A549 (cell line): ENCODE measurements at regions not wholly inside any gene's neighbourhood (a gene's known extent, or its start where the extent isn't known, plus 50 kb on each side); places are given as distances from the start of the nearest gene placed in this dataset.

Source experiments
- ATAC-seq, 2 experiments: fragments of 200-7000 bp in 1 of 2; fragments of >200 bp in 1 of 2; cut with Nextera tagmentation in 1 of 2; cut with Tn5 transposase in 1 of 2; 3 replicates each; pipeline versions ENCODE4 v1.8.0 to v1.9.1; 2018 to 2020; ENCODE audit warnings: mild to moderate bottlenecking in 1 of 2, moderate library complexity in 1 of 2
- CTCF ChIA-PET: fragments of 300-600 bp; sonication (Branson Sonifier 250); formaldehyde crosslinking; extraction: SDS; loops from one replicate; lab custom pipeline; 2021; ENCODE audit warnings: antibody characterized with exemption, inconsistent platforms; lab: Yijun Ruan, JAX
- POLR2A ChIA-PET: fragments of 350-600 bp; formaldehyde crosslinking; extraction: SDS; loops from one replicate; lab custom pipeline; 2021; ENCODE audit warnings: antibody characterized with exemption, inconsistent platforms; lab: Yijun Ruan, JAX
- DNase-seq, 2 experiments: peaks; one replicate each; pipeline versions ENCODE4 v3.0.0 to v3.0.0-alpha.2; 2011 to 2016; ENCODE audit warnings: low read depth in 1 of 2, low spot score in 1 of 2
- FAIRE-seq: peaks from 2 replicates; lab custom pipeline; 2011; peaks lifted over from hg19 to GRCh38; lab: Jason Lieb, UNC
- H3K27ac ChIP-seq, 2 experiments: fragments of >200 bp; sonication (Bioruptor Twin); formaldehyde crosslinking; 3 replicates each; pipeline ENCODE4 v1.5.1; 2016 to 2017
- H3K4me1 ChIP-seq: fragments of >200 bp; sonication (Bioruptor Twin); formaldehyde crosslinking; 3 replicates; pipeline ENCODE4 v1.6.1; 2016
- H3K4me2 ChIP-seq: fragments of >200 bp; sonication (Bioruptor Twin); formaldehyde crosslinking; 3 replicates; pipeline ENCODE4 v1.6.1; 2016
- H3K4me3 ChIP-seq: fragments of >200 bp; sonication (Bioruptor Twin); formaldehyde crosslinking; 3 replicates; pipeline ENCODE4 v1.5.1; 2016
- H3K9me3 ChIP-seq: fragments of >200 bp; sonication (Bioruptor Twin); formaldehyde crosslinking; 3 replicates; pipeline ENCODE4 v1.6.1; 2016
- CBX2 ChIP-seq: fragments of 200-600 bp; sonication (generic); IDR thresholded peaks from 2 replicates; pipeline ENCODE4 v1.6.1; 2016; ENCODE audit warnings: low read depth, mild to moderate bottlenecking, borderline replicate concordance
- CHD2 ChIP-seq: fragments of 150-350 bp; IDR thresholded peaks from 2 replicates; pipeline ENCODE4 v1.6.1; 2014; ENCODE audit warnings: low read length; ENCODE audit not compliant: partially characterized antibody
- CTCF ChIP-seq: fragments of >200 bp; sonication (Bioruptor Twin); formaldehyde crosslinking; IDR thresholded peaks from 3 replicates; pipeline ENCODE4 v1.5.1; 2016
- EHF ChIP-seq: fragments of 250-450 bp; sonication (Bioruptor Pico); IDR thresholded peaks from 2 replicates; pipeline ENCODE4 v1.5.0; 2020; ENCODE audit warnings: mild to moderate bottlenecking
- FOSB ChIP-seq: fragments of 250-450 bp; sonication (Bioruptor Pico); IDR thresholded peaks from 2 replicates; pipeline ENCODE4 v1.5.0; 2020; ENCODE audit warnings: mild to moderate bottlenecking, moderate library complexity
- FOSL2 ChIP-seq, 2 experiments: fragments of 450-650 bp in 1 of 2; fragments of >200 bp in 1 of 2; sonication (Bioruptor Twin) in 1 of 2; formaldehyde crosslinking; IDR thresholded peaks; 2 replicates each; pipeline versions ENCODE4 v1.5.0 to v1.6.1; 2016 to 2020; ENCODE audit warnings: mild to moderate bottlenecking in 1 of 2, moderate library complexity in 1 of 2
- FOXS1 ChIP-seq: fragments of 250-450 bp; sonication (Bioruptor Pico); IDR thresholded peaks from 2 replicates; pipeline ENCODE4 v1.5.0; 2020; ENCODE audit warnings: mild to moderate bottlenecking, moderate library complexity
- HMGXB4 ChIP-seq: fragments of 250-450 bp; sonication (Bioruptor Pico); IDR thresholded peaks from 2 replicates; pipeline ENCODE4 v1.5.0; 2021; ENCODE audit warnings: mild to moderate bottlenecking, moderate library complexity, borderline replicate concordance
- KDM5A ChIP-seq: fragments of 200-600 bp; sonication (generic); IDR thresholded peaks from 2 replicates; pipeline ENCODE4 v1.6.1; 2016; ENCODE audit warnings: antibody characterized with exemption, mild to moderate bottlenecking
- MYC ChIP-seq: IDR thresholded peaks from 2 replicates; pipeline ENCODE4 v1.6.1; 2012; ENCODE audit warnings: mild to moderate bottlenecking, inconsistent platforms, low read length, improper control_type of control experiment, borderline replicate concordance
- NPAS2 ChIP-seq: fragments of 250-450 bp; sonication (Bioruptor Pico); IDR thresholded peaks from 2 replicates; pipeline ENCODE4 v1.8.0; 2022; ENCODE audit warnings: mild to moderate bottlenecking, moderate library complexity, borderline replicate concordance
- PHF8 ChIP-seq: fragments of 200-600 bp; sonication (generic); IDR thresholded peaks from 2 replicates; pipeline ENCODE4 v1.6.1; 2016; ENCODE audit warnings: low read depth, mild to moderate bottlenecking, antibody characterized with exemption, moderate library complexity, borderline replicate concordance
- POLR2A ChIP-seq: IDR thresholded peaks from 2 replicates; pipeline ENCODE4 v1.6.1; 2012; ENCODE audit warnings: mild to moderate bottlenecking, low read length
- REST ChIP-seq: fragments of 200-600 bp; sonication (generic); IDR thresholded peaks from 2 replicates; pipeline ENCODE4 v1.6.1; 2016; ENCODE audit warnings: antibody characterized with exemption, mild to moderate bottlenecking, moderate library complexity
- RFX5 ChIP-seq: fragments of 450-650 bp; IDR thresholded peaks from 2 replicates; pipeline ENCODE4 v1.7.1; 2014; ENCODE audit warnings: antibody characterized with exemption, mild to moderate bottlenecking, moderate library complexity
- TP53 ChIP-seq: fragments of 250-450 bp; sonication (Bioruptor Pico); IDR thresholded peaks from 2 replicates; pipeline ENCODE4 v1.5.0; 2021; ENCODE audit warnings: mild to moderate bottlenecking, moderate library complexity
- USF2 ChIP-seq: fragments of 450-650 bp; IDR thresholded peaks from 2 replicates; pipeline ENCODE4 v1.6.1; 2014; ENCODE audit warnings: antibody characterized with exemption
- ZFP36 ChIP-seq: fragments of 450-650 bp; IDR thresholded peaks from 2 replicates; pipeline ENCODE4 v1.6.1; 2014; ENCODE audit warnings: borderline replicate concordance; ENCODE audit not compliant: partially characterized antibody
- WGBS: methylation state at CpG from one replicate; pipeline ENCODE4 v1.1.6; 2017; ENCODE audit errors: missing lambda C conversion rate; 5-methylcytosine and 5-hydroxymethylcytosine counted together

GRCh38 chr18:76587879-76588271 lies 92.8 kb upstream of the ZNF516 start:
- ChIA-PET POLR2A (no interaction called here), CTCF (no interaction called here)
- ATAC-seq (no peak), DNase-seq (no peak), FAIRE-seq (no peak)
- TF ChIP-seq FOXS1 (CRISPR knock-in tag), result no peak
- H3K4me3 ChIP-seq, result no peak overlapping the region
- no peaks in the 10 kb centered on the region for H3K4me1 ChIP-seq
- H3K9me3 ChIP-seq, result no peaks in the 10 kb centered on the region
- no peak overlapping the region for H3K27ac ChIP-seq
- no peak overlapping the region for H3K4me2 ChIP-seq
- WGBS, result 67% methylated on average over 2 of the region's 2 CpGs

- Histone ChIP-seq H3K9me3 (no peaks in the 10 kb centered on the region), H3K4me3 (no peak overlapping the region), H3K27ac (no peak overlapping the region), H3K4me1 (no peaks in the 10 kb centered on the region), H3K4me2 (no peak overlapping the region)
- ChIA-PET CTCF (no interaction called here), POLR2A (no interaction called here)
- ATAC-seq (no peak), DNase-seq (no peak), FAIRE-seq (no peak)
- no peak for TF ChIP-seq CHD2
- TF ChIP-seq HMGXB4 (CRISPR knock-in tag), result no peak
- TF ChIP-seq FOSB (CRISPR knock-in tag), result no peak
- TF ChIP-seq PHF8, result no peak
- TF ChIP-seq TP53 (CRISPR knock-in tag), result no peak
- TF ChIP-seq FOSL2 (IDR thresholded peaks at IDR 0.05), result no peak
- TF ChIP-seq FOSL2 (CRISPR knock-in tag; IDR thresholded peaks at IDR 0.05), result no peak
- 90% methylated on average over 30 of the region's 30 CpGs for WGBS
Observed at GRCh38 chr18:76587147-76587878, 92.3 kb upstream of the ZNF516 start.

- Histone ChIP-seq H3K27ac (no peak overlapping the region), H3K4me3 (no peak overlapping the region), H3K4me2 (no peak overlapping the region), H3K4me1 (no peaks in the 10 kb centered on the region), H3K9me3 (no peaks in the 10 kb centered on the region)
- ATAC-seq, result no peak
- 52% methylated on average over 17 of the region's 18 CpGs for WGBS
- ChIA-PET POLR2A (no interaction called here), CTCF (interaction anchor here (1.0 kb wide), 1 partner anchor 125 kb away, joined by 3 read pairs; no protein-coding TSS in a partner anchor)
- no peak for DNase-seq
- no peak for TF ChIP-seq POLR2A
- TF ChIP-seq CBX2, result no peak
- TF ChIP-seq TP53 (CRISPR knock-in tag), result no peak
- TF ChIP-seq EHF (CRISPR knock-in tag), result no peak
- no peak for TF ChIP-seq CTCF
- TF ChIP-seq ZFP36, result no peak
- no peak for TF ChIP-seq RFX5
- no peak for TF ChIP-seq REST
- TF ChIP-seq KDM5A, result no peak
- TF ChIP-seq MYC, result no peak
- no peak for TF ChIP-seq NPAS2 (CRISPR knock-in tag)
- TF ChIP-seq USF2, result no peak
- no peak for FAIRE-seq
Observed at GRCh38 chr18:76584414-76585310, 89.6 kb upstream of the ZNF516 start.
